SK-N-SH (cell line): ENCODE measurements at regions not wholly inside any gene's neighbourhood (a gene's known extent, or its start where the extent isn't known, plus 50 kb on each side); places are given as distances from the start of the nearest gene placed in this dataset.

Experiments used
- EP300 ChIP-seq, 2 experiments: IDR thresholded peaks; 2 replicates each; pipeline versions ENCODE4 v1.4.0 to v1.6.1; 2012; ENCODE audit warnings: borderline replicate concordance in 1 of 2, low read depth in 1 of 2, low read length in 1 of 2
- EZH2phosphoT487 ChIP-seq: fragments of 200-600 bp; sonication (generic); IDR thresholded peaks from 2 replicates; pipeline ENCODE4 v1.6.1; 2017; ENCODE audit warnings: low read depth, mixed run types, mild to moderate bottlenecking, antibody characterized with exemption, moderate library complexity, borderline replicate concordance
- JUND ChIP-seq: IDR thresholded peaks from 2 replicates; pipeline ENCODE4 v1.4.0; 2012
- MXI1 ChIP-seq: IDR thresholded peaks from 2 replicates; pipeline ENCODE4 v1.6.1; 2012; ENCODE audit warnings: mild to moderate bottlenecking, low read depth, low read length, improper control_type of control experiment
- POLR2AphosphoS5 ChIP-seq: IDR thresholded peaks from 2 replicates; pipeline ENCODE4 v1.6.1; 2012; ENCODE audit warnings: low read depth, low read length
- TAF1 ChIP-seq: IDR thresholded peaks from 2 replicates; pipeline ENCODE4 v1.6.1; 2012; ENCODE audit warnings: low read depth, mild to moderate bottlenecking, low read length, moderate library complexity, borderline replicate concordance
- YY1 ChIP-seq: IDR thresholded peaks from 2 replicates; pipeline ENCODE4 v1.4.0; 2012; ENCODE audit warnings: low read depth, mild to moderate bottlenecking
- TF ChIP-seq, protein P1 (sequence below): fragments of 200-600 bp; sonication (generic); IDR thresholded peaks from 2 replicates; pipeline ENCODE4 v1.6.1; 2017; ENCODE audit warnings: antibody characterized with exemption, mild to moderate bottlenecking, moderate library complexity
- TF ChIP-seq, protein P2 (sequence below): IDR thresholded peaks from 2 replicates; pipeline ENCODE4 v1.6.1; 2012; ENCODE audit warnings: mild to moderate bottlenecking, low read depth, low read length, moderate library complexity

DNA sequence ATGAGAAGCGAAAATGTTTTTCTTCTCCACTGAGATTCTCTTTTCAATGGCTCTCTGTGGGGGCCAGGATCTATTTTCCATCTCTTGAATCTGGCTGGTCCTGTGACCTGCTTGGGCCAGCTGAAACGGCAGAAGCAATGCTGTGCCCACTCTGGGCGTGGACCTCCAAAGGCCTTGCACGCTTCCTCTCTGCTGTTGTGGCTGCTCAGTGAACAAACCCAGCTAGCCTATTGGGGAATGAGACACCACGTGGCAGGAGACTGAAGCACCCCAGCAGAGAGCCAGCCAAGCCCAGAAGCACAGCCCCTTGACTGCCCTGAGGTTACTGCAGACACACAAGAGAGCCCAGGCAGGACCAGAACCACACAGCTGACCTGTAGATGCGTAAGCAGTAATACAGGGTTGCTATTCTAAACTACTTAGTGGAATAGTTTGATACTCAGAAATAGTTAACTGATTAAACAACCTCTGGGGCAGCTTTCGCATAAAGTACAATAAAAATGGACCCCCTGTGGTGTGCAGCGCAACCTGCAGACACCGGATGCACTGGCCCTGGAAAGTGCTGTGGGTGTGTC, 221.7 kb upstream of the SH3BP4 start:
- TF ChIP-seq POLR2AphosphoS5 (no peak), TAF1 (no peak), MXI1 (no peak), EP300 (IDR thresholded peaks at IDR 0.05; ENCODE audit: borderline replicate concordance in 1 of 2, low read depth in 1 of 2, low read length in 1 of 2) (no peak), JUND (no peak), YY1 (no peak), EZH2phosphoT487 (no peak)
- TF ChIP-seq, protein P1, sequence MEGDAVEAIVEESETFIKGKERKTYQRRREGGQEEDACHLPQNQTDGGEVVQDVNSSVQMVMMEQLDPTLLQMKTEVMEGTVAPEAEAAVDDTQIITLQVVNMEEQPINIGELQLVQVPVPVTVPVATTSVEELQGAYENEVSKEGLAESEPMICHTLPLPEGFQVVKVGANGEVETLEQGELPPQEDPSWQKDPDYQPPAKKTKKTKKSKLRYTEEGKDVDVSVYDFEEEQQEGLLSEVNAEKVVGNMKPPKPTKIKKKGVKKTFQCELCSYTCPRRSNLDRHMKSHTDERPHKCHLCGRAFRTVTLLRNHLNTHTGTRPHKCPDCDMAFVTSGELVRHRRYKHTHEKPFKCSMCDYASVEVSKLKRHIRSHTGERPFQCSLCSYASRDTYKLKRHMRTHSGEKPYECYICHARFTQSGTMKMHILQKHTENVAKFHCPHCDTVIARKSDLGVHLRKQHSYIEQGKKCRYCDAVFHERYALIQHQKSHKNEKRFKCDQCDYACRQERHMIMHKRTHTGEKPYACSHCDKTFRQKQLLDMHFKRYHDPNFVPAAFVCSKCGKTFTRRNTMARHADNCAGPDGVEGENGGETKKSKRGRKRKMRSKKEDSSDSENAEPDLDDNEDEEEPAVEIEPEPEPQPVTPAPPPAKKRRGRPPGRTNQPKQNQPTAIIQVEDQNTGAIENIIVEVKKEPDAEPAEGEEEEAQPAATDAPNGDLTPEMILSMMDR = no peak
- TF ChIP-seq, protein P2, sequence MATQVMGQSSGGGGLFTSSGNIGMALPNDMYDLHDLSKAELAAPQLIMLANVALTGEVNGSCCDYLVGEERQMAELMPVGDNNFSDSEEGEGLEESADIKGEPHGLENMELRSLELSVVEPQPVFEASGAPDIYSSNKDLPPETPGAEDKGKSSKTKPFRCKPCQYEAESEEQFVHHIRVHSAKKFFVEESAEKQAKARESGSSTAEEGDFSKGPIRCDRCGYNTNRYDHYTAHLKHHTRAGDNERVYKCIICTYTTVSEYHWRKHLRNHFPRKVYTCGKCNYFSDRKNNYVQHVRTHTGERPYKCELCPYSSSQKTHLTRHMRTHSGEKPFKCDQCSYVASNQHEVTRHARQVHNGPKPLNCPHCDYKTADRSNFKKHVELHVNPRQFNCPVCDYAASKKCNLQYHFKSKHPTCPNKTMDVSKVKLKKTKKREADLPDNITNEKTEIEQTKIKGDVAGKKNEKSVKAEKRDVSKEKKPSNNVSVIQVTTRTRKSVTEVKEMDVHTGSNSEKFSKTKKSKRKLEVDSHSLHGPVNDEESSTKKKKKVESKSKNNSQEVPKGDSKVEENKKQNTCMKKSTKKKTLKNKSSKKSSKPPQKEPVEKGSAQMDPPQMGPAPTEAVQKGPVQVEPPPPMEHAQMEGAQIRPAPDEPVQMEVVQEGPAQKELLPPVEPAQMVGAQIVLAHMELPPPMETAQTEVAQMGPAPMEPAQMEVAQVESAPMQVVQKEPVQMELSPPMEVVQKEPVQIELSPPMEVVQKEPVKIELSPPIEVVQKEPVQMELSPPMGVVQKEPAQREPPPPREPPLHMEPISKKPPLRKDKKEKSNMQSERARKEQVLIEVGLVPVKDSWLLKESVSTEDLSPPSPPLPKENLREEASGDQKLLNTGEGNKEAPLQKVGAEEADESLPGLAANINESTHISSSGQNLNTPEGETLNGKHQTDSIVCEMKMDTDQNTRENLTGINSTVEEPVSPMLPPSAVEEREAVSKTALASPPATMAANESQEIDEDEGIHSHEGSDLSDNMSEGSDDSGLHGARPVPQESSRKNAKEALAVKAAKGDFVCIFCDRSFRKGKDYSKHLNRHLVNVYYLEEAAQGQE = no peak
